Head of caudate nucleus (tissue), 42 donors: ENCODE measurements at regions not wholly inside any gene's neighbourhood (a gene's known extent, or its start where the extent isn't known, plus 50 kb on each side); places are given as distances from the start of the nearest gene placed in this dataset.

Source experiments
- DNase-seq, 42 donors: peaks; one replicate each; pipeline versions ENCODE4 v3.0.0 to v3.0.0-alpha.2; 2020 to 2021; ENCODE audit warnings: mixed read lengths in 7 of 42
- intact Hi-C: fragments of 100-400 bp; cut with DNase I; formaldehyde crosslinking; loops from one replicate; pipeline ENCODE4 v1.15.0; 2022

DNA sequence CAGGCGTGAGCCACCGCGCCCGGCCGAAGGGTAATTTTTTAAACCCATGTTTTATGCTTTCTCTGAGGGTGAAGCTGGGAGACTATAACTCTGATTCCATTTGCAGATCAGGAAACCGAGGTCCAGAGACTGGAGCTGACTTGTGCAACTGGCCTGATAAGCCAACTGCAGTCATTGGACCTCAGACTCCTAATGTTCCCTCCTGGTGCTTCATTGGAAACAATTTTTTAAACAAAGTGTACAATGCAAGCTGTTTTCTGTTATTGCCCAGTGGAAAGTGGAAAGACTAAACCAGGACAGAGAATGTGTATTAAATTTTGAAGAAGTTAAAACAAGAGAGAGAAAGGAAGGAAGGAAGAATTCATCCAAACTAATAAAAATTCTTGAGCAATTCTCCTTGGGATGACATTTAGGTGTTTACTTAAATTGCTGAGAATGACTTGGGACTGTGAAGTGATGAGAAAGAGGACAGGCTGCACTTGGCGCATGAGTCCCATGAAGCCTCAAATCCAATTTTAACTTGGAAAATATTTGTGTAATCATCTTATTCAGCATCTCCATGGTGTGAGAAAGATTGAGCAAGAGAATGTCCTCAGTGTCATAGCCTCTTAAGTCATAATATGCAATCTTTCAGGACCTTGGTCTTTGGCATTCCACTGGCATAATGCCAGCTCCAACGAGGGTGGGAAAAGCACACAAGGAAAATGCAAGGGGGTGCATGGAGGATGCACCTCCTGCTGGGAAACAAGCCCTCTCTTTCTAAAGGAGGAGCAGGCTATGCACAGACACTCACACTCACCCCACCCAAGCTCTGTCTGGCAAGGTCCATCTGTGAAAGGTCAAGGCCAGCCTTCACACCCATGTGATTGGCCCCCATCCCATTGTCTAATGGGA lies 342.0 kb downstream of the SIPA1L2 start:
- DNase-seq, result no peak

DNA sequence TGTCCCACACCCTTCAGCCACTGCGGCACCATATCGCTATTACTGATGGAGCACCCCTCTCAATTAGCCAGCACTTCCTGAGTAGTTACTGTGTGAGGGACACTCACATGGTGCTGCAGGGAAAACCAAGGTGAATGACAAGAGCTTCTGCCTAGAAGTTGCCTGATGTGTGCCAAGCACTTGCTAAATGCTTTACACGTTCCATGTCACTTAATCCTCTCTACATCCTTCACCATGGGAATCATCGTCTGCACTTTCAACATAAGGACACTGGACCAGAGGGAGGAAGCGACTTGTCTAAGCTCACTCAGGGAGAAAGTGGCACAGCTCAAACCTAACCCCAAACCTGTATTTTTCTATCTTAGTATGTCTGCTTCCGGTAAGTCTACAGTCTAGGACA lies 344.8 kb downstream of the SIPA1L2 start:
- intact Hi-C loops, result no loop called here

More for the DNA sequence above, 342.0 kb downstream of the SIPA1L2 start:
- intact Hi-C loops, result no loop called here

DNA sequence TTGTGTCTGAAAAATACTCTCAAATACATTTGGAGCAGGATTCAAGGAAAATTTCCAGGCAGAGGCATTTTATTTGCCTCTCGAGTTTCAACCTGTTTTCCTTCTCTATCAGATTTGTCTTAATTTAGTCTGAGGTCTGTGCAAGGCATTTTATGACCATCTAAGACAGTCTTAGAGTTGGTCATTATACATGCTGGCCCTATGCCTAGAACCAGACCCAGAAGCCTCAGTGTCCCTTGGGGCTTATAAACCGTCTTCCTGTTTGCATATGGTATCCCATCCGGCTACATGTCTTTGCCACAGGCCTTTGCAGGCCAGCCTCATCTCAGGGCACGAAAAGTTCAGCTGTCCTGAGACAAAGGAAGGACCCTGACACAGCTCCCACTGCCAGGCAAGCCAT lies 346.1 kb downstream of the SIPA1L2 start:
- DNase-seq, result no peak
- intact Hi-C loops, result no loop called here

More for the DNA sequence above, 344.8 kb downstream of the SIPA1L2 start:
- no peak for DNase-seq

DNA sequence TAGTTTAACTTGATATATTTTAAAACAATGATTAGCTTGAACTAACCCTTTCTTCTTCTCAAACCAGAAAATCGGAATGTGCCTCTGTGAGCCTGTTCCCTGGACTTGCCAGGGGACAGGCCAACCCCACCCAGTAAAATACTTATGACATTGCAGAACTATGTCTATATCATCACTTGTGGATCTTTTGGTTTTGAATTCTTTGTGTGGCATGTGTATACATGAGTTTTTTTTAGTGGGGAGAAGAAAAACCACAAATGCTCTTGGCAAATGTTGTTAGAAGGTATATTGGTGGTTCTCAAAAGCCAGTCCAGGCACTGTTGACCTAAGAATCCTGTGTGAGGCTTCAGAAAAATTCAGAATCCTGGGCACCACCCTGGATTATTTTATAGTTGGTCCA lies 347.4 kb downstream of the SIPA1L2 start:
- intact Hi-C loops, result no loop called here
- no peak for DNase-seq

DNA sequence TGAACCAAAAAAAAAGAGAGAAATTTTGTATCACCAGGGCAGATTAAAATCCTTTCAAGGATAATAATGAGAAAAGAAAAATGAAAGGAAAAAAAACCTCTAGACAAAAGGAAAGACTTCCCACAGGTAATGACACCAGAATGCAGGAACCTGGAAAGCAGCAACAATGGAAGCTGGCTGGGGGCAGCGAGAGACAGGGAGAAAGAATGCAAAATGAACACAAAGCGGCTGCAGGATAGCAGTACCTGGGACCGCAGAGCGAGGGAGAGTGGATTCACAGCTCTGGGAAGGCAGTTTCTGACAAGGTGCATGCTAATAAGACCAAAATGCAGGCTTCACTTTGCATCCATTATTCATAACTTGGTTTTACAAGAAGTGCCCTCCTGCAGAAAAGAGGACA lies 349.0 kb downstream of the SIPA1L2 start:
- intact Hi-C loops, result no loop called here

DNA sequence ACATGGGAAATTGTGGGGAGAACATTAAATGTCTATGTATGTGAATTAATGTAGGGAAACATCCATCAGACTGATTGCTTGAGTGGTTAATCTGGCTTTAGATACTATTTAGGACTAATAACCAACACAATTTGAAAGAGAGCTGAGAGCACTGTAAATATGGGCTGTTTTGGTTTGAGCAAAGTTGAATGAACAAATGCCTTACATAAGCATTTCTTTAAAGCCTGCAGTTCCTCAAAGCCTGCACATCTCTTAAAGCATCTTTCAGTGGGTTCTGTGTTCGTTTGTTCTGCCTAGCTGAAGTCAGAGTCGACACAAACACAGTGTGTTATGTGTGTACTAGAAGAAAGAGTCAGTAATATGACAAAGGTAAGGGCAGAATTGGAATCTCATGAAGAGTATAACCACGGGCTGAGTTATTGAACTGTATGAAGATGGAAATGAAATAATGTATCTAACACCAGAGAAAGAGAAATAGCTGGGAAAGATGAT lies 350.0 kb downstream of the SIPA1L2 start:
- intact Hi-C loops, result no loop called here
- DNase-seq, result no peak

More for the DNA sequence above, 349.0 kb downstream of the SIPA1L2 start:
- no peak for DNase-seq

DNA sequence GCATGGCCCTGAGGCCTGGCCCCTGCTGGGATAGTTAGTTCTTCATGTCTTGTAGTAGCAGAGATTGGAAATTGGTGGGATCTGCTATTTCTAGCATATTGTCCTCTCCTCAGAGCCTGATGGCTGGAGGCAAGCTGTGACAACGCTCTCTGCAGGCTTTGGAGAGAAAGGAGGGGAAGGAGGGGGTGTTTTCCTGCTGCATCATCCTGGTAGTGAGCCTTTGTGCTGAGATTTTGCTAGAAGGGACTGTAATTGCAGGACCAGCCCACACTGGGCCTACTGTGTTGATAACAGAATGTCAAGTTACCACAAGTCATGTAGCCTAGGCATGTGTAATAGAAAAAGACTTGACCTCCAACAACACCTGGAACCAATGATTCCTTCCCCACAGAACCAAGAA lies 351.0 kb downstream of the SIPA1L2 start:
- intact Hi-C loops, result no loop called here
- DNase-seq, result no peak

DNA sequence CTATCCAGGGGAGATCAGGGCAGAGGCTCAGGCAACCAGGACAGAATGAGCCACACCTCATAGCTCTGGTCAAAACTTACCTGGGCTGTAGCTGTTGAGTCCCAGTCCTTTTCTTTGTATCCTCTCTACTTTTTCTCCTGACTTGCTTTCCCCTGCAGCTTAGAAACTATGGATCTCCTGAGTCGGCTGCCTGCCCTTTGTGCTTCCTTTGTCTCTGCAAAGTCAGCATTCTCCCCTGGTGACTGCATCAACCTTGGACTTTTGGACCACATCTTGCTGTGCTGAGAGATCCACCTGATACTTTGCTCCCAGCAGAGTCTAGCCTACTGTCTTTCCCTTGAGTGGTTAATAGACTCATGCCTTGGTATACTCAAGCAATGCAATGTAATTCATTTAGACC lies 353.3 kb downstream of the SIPA1L2 start:
- DNase-seq, result no peak
- intact Hi-C loops, result no loop called here

DNA sequence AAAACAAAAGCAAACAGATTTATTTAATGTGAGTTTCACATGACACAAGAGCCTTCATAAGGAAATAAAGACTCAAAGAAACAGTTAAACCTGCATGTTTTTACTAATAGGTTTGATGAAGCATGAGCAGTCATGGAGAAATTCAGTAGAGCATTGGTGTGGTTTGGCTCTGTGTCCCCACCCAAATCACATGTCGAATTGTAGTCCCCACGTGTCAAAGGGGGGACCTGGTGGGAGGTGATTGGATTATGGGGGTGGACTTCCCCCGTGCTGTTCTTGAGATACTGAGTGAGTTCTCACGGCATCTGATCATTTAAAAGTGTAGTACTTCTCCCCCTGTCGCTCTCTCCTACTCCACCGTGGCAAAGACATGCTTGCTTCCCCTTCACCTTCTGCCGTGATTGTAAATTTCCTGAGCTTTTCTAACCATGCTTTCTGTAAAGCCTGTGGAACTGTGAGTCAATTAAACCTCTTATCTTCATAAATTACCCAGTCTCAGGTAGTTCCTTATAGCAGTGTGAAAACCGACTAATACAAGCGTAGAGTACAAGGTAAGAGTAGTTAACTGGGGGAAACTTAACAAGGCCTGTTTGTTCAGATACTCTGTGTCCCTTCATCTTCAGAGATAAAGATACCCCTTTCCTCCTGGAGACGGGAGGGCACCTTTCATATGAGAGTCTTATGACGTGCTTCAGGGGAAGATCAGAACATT lies 354.8 kb downstream of the SIPA1L2 start:
- intact Hi-C loops, result no loop called here
- DNase-seq, result no peak

DNA sequence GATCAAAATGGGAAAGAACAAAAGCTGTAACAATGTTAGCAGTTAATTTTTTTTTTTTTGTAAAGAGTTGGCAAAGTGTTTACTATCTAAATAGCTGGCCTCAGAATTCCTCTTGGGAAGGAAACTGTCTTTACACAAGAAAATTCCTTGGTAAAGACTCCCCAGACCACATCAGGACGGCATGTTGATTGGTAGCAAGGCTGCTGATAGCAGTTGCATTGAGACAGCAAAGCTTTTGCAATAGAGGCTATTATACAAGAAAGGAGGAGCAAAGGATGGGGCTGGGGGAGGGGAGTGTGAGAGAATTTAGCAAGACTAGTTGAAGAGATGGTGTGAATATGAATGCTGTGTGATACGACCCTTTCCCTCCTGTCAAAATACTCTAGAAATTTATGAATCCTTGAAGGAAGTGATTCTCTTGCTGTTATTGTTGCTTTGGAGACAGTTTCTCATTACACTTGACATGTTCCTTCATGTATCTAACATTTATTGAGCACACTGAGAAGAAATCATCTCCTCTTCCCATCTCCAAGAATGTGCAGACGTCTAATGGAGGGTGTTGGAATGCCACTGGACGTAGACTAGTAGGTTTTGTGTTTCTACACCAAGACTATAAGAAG lies 355.6 kb downstream of the SIPA1L2 start:
- DNase-seq, result no peak
- intact Hi-C loops, result no loop called here

DNA sequence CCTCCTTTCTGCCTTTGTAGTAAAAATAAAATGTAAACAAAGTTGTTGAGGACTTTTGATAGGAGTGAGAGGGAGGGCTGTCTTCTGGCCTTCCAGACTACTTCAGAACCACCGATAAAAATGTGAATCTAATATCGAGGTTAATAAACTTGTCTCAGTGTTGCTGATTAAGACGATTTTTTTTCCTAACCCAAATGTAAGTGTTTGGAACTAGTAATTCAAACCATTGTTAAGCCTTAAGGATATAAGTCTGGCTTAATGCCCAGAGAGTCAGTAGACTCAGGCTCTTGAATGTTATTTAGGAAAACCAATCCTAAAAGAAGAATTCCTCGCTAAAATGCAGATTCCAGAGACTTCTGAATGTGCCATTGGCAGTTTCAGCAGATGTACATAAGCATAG lies 356.9 kb downstream of the SIPA1L2 start:
- DNase-seq, result no peak
- intact Hi-C loops, result no loop called here

DNA sequence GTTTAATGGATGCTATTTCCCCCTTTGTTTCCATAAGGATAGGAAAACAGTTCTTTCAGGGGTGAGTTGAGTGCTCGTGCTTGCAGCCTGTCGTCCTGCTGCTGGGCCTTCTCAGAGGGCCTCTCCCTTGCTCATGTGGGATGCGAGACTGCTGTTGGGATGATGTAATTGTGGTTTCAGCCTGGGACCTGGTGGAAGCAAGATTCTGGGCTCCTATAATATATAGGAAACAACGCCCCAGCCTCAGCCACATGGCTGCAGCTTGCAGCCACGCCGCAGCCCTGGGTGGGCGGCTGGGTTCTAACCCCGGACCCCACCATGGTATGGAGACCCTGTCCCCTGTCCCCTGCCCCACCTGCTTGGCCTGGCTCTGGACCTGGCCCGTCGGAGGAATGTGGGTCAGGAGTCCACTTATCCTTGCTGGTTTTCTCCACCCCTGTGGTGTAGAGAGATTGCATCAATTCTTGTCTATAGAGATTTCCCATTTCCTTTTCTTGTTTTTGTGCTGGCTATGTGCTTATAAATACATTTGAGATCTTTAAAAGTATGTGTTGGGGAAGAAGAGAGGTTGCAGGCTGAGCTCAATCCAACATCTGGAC lies 357.8 kb downstream of the SIPA1L2 start:
- intact Hi-C loops, result no loop called here
- no peak for DNase-seq

DNA sequence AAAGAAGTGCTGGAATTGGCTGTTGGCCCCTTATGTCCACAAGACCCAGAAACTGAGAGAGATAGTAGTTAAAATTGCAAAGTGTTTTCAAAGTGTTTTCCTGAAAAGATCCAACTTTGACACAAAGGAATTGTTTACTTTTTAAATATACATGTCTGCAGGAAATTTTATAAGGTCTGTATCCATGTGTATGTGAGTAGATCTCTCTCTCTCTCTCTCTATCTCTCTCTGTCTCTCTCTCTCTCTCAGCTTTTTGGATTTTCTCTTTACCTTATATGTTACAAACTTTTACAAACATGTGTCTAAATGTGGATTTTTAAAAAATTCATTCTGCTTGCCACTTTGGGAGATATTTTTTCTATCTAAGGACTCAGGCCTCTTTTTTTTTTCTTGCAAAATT lies 358.6 kb downstream of the SIPA1L2 start:
- intact Hi-C loops, result no loop called here
- DNase-seq, result no peak

DNA sequence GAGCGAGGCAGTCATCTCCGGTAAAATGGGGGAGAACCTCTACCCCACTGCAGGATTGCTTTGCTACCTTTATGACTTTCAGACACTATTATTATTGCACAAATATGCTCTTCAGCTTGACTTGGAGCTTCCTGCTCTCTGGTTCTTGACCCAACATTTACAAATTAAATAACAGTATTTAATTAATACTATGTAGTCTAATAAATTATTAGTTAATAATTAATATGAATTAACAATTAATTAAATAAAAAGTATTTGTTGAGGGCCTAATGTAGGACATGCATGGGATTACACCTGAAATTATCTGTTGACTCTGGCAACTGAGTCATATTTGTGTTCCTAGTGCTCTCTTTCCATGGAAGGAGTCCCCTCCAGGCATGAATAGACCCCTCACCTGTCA lies 359.9 kb downstream of the SIPA1L2 start:
- intact Hi-C loops, result no loop called here
- no peak for DNase-seq

DNA sequence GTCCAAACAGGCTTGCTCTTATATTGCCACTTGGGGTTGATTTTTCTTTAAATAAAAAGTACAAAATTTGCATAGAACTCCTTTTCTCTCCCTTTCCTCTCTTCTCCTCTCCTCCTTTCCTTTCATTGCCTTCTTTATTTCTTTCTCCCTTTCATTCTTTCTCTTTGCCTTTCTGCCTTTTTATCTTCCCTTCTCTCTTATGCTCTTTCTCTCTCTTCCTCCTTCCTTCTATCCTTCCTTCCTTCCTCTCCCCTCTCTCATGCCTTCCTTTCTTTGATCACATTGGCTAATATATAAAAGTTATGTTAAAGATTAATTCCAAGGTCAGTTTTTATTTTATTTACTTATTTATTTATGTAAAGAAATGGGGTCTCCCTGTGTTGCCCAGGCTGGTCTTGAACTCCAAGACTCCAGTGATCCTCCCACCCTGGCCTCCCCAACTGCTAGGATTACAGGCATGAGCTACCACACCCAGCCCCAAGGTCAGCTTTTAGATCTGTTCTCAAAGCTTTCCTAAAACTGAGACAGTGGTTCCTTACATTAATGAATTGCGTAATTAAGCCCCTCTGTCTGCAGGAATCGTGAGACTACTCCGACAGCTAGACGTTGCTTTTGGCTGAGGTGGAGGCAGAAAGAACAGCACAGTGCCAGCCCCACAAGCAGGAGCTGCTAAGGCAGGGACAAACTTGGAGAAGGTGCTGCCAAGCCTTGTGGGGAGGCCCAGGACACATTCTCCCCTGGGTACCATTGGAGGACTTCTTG lies 361.9 kb downstream of the SIPA1L2 start:
- intact Hi-C loops, result no loop called here
- no peak for DNase-seq

DNA sequence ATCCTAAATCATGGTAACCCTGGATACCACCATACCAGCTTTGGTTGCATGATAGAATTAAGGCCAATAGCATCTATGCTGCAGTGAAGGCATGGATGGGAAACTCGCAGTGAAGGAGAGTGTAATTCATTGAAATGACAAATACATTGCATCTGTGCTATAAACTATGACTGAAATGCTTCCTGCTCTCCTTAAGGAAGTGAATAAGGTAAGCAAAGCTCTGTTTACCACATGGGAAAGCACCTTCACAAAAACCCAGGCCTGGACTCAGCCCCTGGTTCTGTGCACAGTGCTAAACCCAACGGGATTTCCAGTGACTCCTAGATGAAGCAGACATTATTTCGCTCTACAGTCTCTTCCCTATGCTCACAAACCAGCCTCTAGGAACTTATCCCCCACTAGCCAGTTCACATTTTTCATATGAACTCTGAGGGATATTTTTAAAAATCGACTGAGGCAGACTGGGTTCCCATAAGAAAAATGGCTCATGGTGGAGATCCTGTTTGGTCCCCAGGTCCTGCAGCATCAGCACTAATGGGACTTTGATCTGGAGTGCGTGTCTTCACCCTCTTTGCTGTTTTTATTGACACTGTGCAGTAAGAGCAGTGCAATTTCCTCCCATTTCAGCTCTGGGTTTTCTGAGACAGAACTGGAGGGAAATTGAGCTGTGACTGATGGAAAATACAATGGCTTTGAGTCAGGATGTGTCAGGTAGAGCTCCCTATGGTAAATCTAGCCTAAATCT lies 362.7 kb downstream of the SIPA1L2 start:
- intact Hi-C loops, result no loop called here
- DNase-seq, result no peak

DNA sequence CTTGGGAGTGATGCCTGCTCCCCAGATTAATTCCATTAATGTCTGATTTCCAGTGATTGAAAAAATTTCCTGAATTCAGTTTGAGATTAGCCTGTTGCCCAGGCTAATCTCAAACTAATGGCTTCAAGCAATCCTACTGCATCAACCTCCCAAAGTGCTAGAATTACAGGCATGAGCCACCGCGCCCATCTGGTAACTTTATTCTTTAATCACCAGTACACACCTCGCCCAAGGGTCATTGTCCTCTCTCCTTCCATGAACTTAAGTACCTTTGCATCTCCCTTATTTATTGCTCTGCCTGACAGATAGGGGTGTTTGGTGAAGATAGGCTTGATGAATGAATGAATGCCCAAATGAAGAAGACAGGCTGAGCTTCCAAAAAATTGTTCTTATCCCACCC lies 366.5 kb downstream of the SIPA1L2 start:
- DNase-seq, result no peak
- intact Hi-C loops, result no loop called here

DNA sequence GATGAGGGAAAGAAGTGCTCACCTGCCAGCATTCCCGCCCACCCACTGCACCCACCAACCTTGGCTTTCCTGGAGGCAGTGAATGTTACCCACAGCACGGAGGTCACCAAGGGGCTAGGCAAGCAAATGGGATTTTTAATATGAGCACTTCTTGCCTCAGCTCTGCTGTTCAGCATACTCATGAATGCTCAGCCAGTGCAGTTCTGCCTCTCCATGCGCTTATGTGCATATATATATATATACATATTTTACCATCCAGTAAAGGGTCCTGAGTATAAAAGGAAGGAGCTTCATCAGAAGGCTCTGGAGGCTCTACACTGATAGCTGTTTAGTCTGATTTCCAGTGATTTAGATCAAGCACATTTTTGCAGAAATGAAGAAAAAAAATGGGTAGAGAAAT lies 366.9 kb downstream of the SIPA1L2 start:
- intact Hi-C loops, result no loop called here
- DNase-seq, result no peak
